KMS-11 (cell line): ENCODE measurements at regions not wholly inside any gene's neighbourhood (a gene's known extent, or its start where the extent isn't known, plus 50 kb on each side); places are given as distances from the start of the nearest gene placed in this dataset.
A peak's percentile ranks its signal among the peaks of the same experiment; 100 is the strongest.

Experiments
- H2AFZ ChIP-seq: fragments of 200-600 bp; sonication (generic); 2 replicates; pipeline ENCODE4 v1.6.1; 2016; ENCODE audit warnings: antibody characterized with exemption, mixed run types, low read depth
- H3K27ac ChIP-seq: fragments of 200-600 bp; sonication (generic); 2 replicates; pipeline ENCODE4 v1.6.1; 2016; ENCODE audit warnings: mild to moderate bottlenecking, mixed run types
- H3K27me3 ChIP-seq: fragments of 200-600 bp; sonication (generic); 2 replicates; pipeline ENCODE4 v1.6.1; 2017; ENCODE audit warnings: mild to moderate bottlenecking, low read depth, mixed run types, moderate library complexity; ENCODE audit not compliant: insufficient read depth
- H3K36me3 ChIP-seq: fragments of 200-600 bp; sonication (generic); 2 replicates; pipeline ENCODE4 v1.6.1; 2017; ENCODE audit warnings: mild to moderate bottlenecking, mixed run types; ENCODE audit not compliant: insufficient read depth
- H3K4me1 ChIP-seq: fragments of 200-600 bp; sonication (generic); 2 replicates; pipeline ENCODE4 v1.6.1; 2016; ENCODE audit warnings: mild to moderate bottlenecking, low read depth, mixed run types; ENCODE audit not compliant: poor library complexity, severe bottlenecking
- H3K4me2 ChIP-seq: fragments of 200-600 bp; sonication (generic); 2 replicates; pipeline ENCODE4 v1.7.0; 2016; ENCODE audit warnings: mild to moderate bottlenecking, mixed run types
- H3K4me3 ChIP-seq: fragments of 200-600 bp; sonication (generic); IDR thresholded peaks from 2 replicates; pipeline ENCODE4 v1.6.1; 2017; ENCODE audit warnings: low read depth, low read length, mixed read lengths; ENCODE audit not compliant: insufficient read depth
- H3K79me2 ChIP-seq: fragments of 200-600 bp; sonication (generic); 2 replicates; pipeline ENCODE4 v1.6.1; 2016; ENCODE audit warnings: low read depth, mixed run types; ENCODE audit not compliant: insufficient read depth
- H3K9ac ChIP-seq: fragments of 200-600 bp; sonication (generic); 2 replicates; pipeline ENCODE4 v1.6.1; 2016; ENCODE audit warnings: mild to moderate bottlenecking, mixed run types
- H4K20me1 ChIP-seq: fragments of 200-600 bp; sonication (generic); 2 replicates; pipeline ENCODE4 v1.6.1; 2016; ENCODE audit warnings: mild to moderate bottlenecking, mixed run types; ENCODE audit not compliant: insufficient read depth
- TF ChIP-seq, protein P1 (sequence below): fragments of 200-600 bp; sonication (generic); conservative IDR thresholded peaks from 2 replicates; pipeline ENCODE4 v1.6.1; 2017; ENCODE audit warnings: low read depth, mild to moderate bottlenecking, antibody characterized with exemption, low read length, moderate library complexity, mixed read lengths

DNA sequence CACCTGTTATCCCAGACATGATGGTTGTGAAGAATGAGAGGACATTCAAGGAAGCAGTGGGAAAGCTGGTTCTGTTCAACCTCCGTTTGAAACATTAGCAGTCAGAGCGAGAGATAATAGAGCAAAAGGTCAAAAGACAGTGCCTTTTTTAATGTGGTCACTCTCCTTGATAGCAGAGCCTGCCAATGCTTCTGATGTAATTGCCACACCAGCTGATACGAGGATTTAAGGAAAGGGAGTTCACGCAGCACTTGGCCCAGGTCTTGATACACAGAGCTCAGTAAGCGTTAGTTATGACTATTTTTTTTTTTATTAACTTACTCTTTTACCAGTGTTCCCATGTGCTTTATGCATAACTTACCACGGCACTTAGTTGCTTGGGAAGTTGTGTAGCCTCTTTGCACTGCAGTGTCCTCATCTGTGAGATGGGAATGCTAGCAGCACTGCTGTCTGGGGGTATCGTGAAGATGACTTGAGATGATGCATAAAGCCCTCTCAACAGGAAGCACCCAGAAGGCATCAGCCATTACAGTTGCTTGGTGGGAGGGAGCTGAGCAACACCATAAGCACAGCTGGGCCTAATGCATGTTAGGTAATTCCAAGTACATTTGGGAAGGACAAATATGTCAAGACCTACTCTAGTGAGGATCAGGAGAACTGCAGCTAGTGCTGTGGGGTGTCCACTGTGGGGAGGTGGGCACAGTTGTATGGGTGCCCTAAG, 123.3 kb upstream of the RASGRP1 start:
- Histone ChIP-seq H3K36me3 (no peaks in the 10 kb centered on the region), H3K9ac (no peak overlapping the region), H2AFZ (peak overlapping the region; percentile 35; the same call in 1 of the 2 replicates), H3K27ac (no peak overlapping the region; the same call in 1 of the 2 replicates), H3K27me3 (no peaks in the 10 kb centered on the region), H3K79me2 (no peaks in the 10 kb centered on the region), H3K4me1 (peaks cover 24% of the 10 kb centered on the region), H4K20me1 (no peaks in the 10 kb centered on the region), H3K4me3 (no peak overlapping the region), H3K4me2 (no peak overlapping the region)
- TF ChIP-seq, protein P1, sequence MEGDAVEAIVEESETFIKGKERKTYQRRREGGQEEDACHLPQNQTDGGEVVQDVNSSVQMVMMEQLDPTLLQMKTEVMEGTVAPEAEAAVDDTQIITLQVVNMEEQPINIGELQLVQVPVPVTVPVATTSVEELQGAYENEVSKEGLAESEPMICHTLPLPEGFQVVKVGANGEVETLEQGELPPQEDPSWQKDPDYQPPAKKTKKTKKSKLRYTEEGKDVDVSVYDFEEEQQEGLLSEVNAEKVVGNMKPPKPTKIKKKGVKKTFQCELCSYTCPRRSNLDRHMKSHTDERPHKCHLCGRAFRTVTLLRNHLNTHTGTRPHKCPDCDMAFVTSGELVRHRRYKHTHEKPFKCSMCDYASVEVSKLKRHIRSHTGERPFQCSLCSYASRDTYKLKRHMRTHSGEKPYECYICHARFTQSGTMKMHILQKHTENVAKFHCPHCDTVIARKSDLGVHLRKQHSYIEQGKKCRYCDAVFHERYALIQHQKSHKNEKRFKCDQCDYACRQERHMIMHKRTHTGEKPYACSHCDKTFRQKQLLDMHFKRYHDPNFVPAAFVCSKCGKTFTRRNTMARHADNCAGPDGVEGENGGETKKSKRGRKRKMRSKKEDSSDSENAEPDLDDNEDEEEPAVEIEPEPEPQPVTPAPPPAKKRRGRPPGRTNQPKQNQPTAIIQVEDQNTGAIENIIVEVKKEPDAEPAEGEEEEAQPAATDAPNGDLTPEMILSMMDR: no peak

DNA sequence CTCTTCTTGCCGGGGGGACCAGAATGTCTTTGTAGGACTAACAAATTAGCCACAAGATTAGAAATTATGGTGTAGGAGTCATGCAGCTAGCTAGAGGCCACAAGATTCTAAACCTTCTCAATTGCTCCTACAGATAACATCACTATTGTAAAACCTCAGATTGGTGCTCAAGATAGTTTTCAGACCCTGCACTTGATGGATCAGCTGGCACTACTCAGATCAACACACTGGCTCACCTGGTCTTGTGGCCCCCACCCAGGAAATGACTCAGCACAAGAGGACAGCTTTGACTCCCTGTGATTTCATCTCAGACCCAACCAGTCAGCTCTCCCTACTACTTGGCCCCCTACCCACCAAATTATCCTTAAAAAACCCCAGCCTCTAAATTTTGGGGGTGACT, 124.1 kb upstream of the RASGRP1 start:
- H3K27ac ChIP-seq: peak overlapping the region; percentile 18; the same call in 1 of the 2 replicates
- H3K9ac ChIP-seq: no peak overlapping the region
- H3K27me3 ChIP-seq: no peaks in the 10 kb centered on the region
- no peaks in the 10 kb centered on the region for H3K36me3 ChIP-seq
- no peaks in the 10 kb centered on the region for H3K79me2 ChIP-seq
- H3K4me3 ChIP-seq: no peak overlapping the region
- H2AFZ ChIP-seq: peak overlapping the region; percentile 35; the same call in 1 of the 2 replicates
- H4K20me1 ChIP-seq: no peaks in the 10 kb centered on the region
- TF ChIP-seq, protein P1: no peak
- peak overlapping the region; percentile 36; the same call in 1 of the 2 replicates for H3K4me2 ChIP-seq
- peaks cover 24% of the 10 kb centered on the region for H3K4me1 ChIP-seq

DNA sequence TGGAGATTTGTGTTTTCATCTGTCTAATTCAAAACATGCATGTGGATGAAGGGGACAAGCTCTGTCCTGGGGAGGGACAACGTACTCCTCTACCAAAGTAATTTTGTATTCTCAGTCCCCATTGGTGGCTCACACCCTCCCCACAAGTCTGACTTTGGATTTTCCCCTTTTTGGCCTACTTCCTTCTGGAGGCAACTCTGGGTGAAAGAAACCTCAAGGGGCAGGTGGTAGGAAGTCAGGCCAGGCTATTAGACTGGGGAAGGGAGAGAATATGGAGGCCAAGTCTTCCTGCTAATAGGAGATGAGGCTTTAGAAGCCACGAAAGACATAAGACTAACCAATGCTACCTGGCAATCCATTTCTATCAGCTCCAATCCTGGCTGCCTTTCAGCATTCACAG, 124.9 kb upstream of the RASGRP1 start:
- H3K27me3 ChIP-seq: no peaks in the 10 kb centered on the region
- H4K20me1 ChIP-seq: no peaks in the 10 kb centered on the region
- H3K4me3 ChIP-seq: no peak overlapping the region
- H3K79me2 ChIP-seq: no peaks in the 10 kb centered on the region
- H3K4me1 ChIP-seq: peaks cover 25% of the 10 kb centered on the region
- H2AFZ ChIP-seq: peak overlapping the region; percentile 35; the same call in 1 of the 2 replicates
- H3K36me3 ChIP-seq: no peaks in the 10 kb centered on the region
- H3K27ac ChIP-seq: no peak overlapping the region; the same call in 1 of the 2 replicates
- TF ChIP-seq, protein P1: no peak
- H3K4me2 ChIP-seq: no peak overlapping the region
- no peak overlapping the region for H3K9ac ChIP-seq

DNA sequence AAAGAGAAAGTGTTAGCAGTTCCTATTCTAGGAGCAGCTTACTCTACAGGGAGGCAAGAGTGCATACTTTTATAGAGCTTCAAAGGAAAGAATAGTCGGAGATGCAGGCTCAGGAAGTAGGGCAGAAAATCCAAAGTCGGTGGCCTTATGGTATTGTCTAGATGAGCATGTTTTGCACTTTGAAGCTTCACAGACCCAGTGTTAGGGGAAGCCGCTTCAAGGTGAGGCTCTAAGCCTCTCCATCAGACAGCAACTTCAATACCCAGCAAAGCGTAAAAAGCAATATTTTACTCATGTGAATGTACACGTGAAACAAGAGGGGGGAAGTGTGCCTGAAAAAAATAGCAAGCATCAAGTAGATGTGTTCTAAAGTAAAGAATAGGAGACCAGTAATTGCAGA, 125.6 kb upstream of the RASGRP1 start:
- TF ChIP-seq, protein P1: no peak
- no peak overlapping the region for H3K4me3 ChIP-seq
- no peak overlapping the region for H2AFZ ChIP-seq
- H3K4me1 ChIP-seq: peaks cover 31% of the 10 kb centered on the region
- H3K9ac ChIP-seq: no peak overlapping the region
- H3K27ac ChIP-seq: no peak overlapping the region
- H3K4me2 ChIP-seq: no peak overlapping the region
- no peaks in the 10 kb centered on the region for H3K79me2 ChIP-seq
- no peaks in the 10 kb centered on the region for H4K20me1 ChIP-seq
- H3K27me3 ChIP-seq: no peaks in the 10 kb centered on the region
- no peaks in the 10 kb centered on the region for H3K36me3 ChIP-seq
